NCI-H2029 (cell line): ENCODE measurements at regions not wholly inside any gene's neighbourhood (a gene's known extent, or its start where the extent isn't known, plus 50 kb on each side); places are given as distances from the start of the nearest gene placed in this dataset.
"Not testable (repeated sequence)": the region's sequence is repeated elsewhere in the genome, so short reads cannot be mapped to it uniquely, and the experiment has no call there.

ENCODE experiments used
- DNase-seq: peaks from one replicate; lab custom pipeline; 2025; lab: John Stamatoyannopoulos, UW

DNA sequence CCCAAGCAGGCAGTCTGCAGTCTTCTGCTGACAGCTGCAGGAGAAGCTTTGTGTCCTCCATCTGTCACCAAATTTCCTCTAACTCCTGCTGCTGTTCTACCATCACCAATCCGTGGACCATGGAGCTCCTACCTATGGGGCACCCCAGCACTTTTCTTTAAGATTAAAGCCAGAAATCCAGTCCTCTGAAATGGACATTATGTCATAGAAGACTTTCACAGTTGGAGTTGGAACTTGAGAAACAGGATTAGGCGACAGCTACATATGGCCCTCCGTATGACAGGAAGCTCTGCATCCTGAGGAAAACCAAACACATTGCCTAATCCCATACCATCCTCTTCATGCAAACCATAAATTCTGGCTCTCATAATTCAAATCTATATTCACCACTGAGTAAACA is 470.6 kb upstream of the GALNTL6 start:
- DNase-seq, result no peak

DNA sequence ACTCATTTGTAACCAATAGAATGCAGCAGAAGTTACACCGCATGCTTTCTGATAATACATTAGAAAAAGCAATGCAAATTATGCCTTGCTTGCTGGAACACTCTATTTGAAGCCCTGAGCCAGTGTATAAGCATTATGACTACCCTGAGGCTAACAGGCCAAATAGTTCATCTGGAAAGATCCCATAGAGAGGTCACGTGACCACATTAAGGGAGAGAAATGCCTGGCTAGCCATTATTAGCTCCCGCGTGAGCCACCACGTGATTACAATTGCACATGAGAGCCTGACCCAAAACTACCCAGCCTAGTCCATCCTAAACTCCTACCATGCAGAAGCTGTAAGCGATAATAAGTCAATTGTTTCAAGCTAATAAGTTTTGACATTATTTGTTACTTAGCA is 472.9 kb upstream of the GALNTL6 start:
- no peak for DNase-seq

DNA sequence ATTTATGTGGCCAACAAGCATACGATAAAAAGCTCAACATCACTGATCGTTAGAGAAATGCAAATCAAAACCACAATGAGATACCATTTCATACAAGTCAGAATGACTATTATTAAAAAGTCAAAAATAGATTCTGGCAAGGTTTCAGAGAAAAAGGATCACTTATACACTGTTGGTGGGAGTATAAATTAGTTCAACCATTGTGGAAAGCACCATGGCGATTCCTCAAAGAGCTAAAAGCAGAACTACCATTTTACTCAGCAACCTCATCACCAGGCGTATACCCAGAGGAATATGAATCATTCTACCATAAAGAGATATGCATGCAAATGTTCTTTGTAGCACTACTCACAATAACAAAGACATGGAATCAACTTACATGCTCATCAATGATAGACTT is 478.7 kb upstream of the GALNTL6 start:
- no peak for DNase-seq

DNA sequence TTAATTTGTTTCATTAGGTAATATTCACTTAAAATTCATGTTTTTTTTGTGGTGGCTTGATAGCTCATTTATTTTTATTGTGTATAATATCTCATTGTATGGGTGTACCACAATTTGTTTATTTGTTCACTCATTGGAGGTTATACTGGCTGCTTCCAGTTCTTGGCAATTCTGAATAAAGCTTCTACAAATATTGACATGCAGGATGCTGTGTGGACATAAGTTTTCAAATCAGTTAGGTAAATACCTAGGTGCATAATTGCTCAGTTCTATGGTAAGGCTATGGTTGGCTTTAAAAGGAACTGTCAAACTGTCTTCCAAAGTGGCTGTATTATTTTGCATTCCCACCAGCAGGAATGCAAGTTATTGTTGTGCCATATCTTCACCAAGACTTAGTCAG is 504.5 kb upstream of the GALNTL6 start:
- DNase-seq, result peak; percentile 35

DNA sequence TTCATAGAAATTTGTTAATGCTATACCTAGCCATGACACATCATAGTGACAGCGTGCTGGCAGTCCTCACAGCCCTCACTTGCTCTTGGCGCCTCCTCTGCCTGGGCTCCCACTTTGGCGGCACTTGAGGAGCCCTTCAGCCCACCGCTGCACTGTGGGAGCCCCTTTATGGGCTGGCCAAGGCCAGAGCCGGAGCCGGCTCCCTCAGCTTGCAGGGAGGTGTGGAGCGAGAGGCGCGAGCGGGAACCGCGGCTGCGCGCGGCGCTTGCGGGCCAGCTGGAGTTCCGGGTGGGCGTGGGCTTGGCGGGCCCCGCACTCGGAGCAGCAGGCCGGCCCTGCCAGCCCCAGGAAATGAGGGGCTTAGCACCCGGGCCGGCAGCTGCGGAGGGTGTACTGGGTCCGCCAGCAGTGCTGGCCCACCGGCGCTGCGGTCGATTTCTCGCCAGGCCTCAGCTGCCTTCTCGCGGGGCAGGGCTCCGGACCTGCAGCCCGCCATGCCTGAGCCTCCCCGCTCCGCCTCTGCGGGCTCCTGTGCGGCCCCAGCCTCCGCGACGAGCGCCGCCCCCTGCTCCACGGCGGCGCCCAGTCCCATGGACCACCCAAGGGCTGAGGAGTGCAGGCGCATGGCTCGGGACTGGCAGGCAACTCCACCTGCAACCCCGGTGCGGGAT is 515.0 kb upstream of the GALNTL6 start:
- not testable (repeated sequence) for DNase-seq

DNA sequence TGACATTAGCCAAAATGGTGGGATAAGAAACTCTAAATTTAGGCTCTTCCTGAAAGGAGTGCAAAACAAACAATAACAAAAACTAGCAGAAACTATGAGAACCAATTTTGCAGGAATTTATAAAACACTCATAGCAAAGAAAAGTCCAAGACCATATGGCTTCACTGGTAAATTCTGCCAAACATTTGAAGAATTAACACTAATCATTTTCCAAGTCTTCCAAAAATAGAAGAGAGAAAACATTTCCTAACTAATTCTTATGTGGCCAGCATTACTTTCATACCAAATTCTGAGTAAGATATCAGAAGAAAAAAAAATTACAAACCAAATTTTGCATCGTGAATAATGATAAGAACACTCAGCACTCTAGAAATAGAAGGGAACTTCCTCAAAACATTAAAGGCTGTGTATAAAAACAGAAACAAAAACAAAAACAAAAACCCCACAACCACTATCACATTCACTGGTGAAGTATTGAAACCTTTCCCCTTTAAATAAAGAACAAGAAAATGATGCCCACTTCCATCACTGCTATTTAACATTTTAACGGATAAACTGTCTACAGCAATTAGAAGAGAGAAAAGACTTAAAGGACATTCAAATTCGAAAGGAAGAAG is 524.3 kb upstream of the GALNTL6 start:
- DNase-seq, result no peak

DNA sequence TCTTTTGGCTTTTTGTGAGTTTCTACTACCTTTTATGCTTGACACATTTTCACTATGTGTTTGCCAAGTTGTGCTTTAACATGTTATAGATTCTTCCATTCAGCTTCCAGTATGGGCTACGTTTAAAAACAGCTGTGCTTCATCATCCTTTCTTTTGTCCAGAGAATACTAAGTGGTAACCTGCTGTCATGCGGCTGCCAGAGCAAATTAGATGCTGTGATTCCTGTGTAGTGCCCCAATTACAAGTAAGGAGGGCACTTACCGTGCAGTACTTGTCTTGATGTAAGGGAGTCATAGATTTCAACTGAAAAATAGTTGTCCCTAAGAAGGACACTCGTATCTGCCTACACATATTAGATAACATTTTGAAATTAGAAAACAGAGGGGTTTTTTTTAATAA is 531.8 kb upstream of the GALNTL6 start:
- DNase-seq, result no peak

DNA sequence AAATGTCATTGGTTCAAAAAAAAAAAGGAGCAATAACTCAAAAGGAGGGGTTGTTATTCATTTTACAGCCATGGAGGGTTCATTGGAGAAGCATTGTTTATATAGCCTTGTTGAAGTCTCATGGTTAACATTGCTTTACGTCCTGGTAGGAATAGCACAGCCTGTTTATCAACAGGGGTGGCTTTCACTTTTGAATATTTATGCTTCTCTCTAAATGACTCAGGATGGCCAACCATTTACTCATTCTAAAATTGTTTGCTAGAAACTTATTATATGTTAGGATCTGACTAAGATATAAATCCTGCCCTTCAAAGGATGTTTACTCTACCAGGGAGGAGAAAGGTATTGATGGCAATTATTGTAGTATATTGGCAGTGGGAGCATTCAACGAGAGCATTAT is 534.1 kb upstream of the GALNTL6 start:
- no peak for DNase-seq

DNA sequence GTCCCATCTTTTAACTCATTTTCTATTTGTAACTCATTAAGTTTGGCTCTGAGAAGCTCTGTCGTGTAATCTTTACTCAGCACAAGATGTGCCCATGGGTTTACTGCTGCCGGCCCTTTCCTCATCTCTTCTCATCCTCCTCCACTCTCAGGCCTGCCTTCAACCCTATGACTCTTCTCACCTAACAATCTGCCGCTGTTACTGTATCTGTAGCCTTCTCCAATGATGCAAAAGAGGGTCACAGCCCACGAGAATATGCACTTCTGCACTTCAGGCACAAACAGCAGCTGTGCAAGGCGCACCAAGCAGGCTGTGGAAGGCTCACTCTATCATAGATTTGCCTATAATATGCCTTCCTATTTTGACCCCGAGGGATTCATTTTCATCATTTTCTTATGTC is 546.5 kb upstream of the GALNTL6 start:
- no peak for DNase-seq

DNA sequence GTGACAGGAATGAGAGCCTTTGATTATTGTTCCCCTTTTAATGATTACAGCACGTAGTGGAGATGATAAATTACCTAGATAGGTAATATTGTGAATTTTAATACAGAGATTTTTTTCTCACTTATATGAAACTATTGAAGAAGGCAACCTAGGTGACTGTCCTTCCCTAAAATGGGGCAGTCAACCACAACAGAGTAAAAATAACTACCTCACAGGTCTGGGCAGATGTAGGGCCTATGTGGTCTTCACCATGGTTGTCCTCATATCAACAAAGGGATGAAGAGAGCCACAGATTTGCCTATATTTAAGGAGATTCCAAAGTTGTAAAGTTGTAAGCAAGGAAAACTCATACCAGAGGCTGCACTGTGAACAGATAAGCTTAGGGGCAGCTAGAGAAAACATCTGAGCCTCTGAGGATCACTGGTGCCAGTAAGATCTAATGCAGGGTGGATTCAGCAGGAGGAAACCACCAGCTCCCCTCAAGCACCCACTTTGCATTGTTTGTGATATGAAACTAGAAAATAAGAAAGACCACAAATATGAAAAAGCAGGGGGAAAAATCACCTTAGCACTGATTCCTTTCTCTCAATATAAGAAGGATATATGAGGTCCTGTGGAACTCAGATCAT is 547.9 kb upstream of the GALNTL6 start:
- DNase-seq, result no peak

DNA sequence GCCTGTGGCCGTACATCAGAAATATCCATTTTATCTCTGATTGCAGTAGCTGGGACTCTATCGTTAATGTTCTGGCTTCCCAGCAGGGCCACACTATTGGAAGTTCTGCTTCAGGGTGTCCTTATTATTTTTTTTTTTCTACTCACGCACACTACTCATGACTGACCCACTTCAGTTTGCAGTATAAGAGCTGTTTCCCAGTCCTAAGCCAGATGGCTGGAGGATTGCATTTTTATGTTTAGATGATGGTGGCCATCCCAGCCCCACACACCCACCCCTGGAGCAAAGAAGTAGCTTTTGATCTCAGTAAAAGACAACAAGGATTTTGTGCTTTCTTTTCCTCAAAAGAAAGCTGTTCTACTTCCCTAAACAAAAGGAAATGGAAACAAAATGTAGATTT is 557.0 kb upstream of the GALNTL6 start:
- DNase-seq, result no peak

DNA sequence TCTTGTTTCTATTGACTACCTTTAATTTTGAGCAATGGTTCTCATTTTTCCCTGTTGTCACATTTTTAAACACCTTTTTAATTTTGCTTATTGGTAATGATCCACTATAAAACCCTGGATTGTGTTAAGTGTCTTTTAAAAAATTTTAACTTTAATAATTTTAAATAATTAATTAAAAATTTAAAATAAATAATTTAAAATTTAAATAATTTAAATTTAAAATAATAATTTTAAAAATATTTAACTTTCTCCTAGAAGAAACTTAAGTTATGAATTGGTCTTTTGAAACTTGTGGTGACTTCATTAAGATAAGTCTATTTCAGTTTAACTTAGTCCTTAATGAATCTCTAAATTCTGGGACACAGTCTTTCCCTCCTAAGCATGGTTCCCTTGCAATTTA is 566.3 kb upstream of the GALNTL6 start:
- DNase-seq, result no peak

DNA sequence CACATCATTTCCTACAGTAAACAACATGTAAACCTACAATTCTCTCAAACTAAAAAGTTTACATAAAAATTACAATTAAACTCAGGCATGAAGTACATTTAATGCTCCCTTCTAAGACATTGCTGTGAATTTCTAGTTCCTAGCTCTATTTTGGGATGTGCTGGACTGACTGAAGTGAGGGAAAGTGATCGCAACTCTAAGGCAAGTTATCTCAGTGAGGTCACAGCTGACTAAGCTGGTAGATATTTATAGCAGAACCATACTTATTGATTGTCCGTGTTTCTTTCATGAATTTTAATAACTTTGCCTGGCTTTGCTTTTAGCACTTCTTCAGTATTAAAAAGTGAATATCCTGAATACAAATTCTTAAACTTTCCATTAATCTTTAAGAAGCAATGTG is 570.4 kb upstream of the GALNTL6 start:
- no peak for DNase-seq

DNA sequence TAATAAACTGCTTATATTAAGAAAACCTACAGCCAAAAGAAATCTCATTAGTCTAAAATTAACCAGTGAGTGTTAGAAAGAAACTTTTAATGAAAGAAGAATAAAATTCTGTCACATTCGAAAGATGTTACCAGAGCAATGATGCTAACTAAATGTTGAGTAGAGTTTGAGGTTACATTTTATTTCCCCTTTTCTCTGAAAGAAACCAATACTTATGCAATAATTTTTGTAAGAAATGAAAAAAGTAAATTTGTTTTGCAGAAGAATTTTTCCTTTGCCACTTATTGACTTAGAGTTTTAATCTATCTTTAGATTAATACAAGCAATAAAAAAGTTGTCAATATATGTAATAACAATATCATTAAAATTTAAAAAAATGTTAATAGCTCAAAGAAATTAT is 574.0 kb upstream of the GALNTL6 start:
- no peak for DNase-seq

DNA sequence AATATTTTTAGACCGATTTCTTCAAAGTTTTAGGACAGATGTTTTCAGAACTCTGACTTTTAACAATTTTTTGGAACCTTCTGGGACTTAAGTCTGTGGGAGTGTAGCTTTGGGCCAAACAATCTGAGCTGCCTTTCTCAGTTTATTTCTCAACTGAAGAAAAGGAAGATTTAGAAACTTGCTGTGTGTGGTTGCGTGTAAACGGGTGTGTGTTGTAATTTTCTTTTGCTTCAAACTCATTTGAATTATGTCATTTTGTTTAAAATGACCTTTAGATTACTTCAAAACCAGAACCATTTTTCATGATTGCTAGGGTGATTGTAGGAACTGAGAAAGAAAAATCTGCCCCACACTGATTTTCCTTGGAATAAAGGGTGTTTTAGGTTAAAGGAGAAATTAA is 577.7 kb upstream of the GALNTL6 start:
- DNase-seq, result no peak

DNA sequence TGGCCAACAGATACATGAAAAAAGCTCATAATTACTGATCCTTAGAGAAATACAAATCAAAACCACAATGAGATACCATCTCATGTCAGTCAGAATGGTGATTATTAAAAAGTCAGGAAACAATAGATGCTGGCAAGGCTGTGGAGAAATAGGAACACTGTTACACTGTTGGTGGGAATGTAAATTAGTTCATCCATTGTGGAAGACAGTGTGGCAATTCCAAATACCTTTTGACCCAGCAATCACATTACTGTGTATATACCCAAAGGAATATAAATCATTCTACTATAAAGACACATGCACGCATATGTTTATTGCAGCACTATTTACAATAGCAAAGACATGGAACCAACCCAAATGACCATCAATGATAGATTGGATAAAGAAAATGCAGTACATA is 583.9 kb upstream of the GALNTL6 start:
- DNase-seq, result not testable (repeated sequence)

DNA sequence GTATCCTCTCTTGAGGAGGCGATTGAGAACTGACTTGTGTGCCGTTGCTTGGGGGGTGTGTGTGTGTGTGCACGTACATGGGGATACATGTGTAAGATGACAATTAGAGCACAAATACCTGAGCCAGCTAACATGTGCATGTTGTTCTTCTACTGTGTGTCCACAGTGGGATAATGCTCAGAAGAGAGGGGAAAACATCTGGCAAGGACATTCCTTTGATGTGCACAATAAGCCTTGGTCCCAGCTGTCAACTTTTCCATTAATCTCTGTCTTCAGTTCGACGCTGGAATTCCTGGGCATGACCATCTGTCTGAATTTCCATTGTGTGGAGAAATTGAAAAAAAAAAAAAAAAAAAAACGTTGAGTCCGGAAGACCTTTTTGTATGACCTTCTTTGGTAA is 592.0 kb upstream of the GALNTL6 start:
- no peak for DNase-seq

DNA sequence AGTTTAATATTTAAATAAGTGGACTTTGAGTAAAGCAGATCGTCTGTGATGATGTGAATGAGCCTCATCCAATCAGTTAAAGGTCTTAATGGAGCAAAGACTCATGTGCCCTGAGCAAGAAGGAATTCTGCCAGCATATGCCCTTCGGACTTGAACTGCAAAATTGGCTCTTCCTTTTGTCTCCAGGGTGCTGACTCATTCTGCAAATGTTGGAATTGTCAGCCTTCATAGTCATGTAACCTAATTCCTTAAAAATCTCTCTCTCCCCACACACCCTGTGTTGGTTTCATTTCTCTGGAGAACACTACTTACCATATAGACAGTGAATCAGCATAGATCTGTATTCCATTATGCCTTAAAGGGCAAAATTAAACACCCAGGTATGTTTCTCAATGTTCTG is 609.8 kb upstream of the GALNTL6 start:
- no peak for DNase-seq

DNA sequence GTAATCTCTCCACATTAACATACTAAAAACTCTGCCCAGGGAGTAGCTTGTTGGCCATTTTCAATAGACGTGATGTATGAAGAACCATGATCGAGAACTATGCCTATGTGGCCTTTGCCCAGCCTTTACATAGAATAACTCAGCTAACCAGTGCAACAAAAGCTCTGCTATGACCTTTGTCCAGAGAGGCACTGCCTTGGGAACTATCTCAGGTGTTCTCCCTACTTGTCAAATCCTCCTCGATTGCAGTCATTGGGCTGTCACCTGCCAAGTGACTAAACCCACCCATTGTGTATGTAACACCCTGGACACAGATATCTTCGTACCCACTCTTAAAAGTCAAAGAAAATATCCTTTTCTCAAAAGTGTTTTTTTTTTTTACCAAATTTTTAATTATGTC is 610.3 kb upstream of the GALNTL6 start:
- no peak for DNase-seq

DNA sequence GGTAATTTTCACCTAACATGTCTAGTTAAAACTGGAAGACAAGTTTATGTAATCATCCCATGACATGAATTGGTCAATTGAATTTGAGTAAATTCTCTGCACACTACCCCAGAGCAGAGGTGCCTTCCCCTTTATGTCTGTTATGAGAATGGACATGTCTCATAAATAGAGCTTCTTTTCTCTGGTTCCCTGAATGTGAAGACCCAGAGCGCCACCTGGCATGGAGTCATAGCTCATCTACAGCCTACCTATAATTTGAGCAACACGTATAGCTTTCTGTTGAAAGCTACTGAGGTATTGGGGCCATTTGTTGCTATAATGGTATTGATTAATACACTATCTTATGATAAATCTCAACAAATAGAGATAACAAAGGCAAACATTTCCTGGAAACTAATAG is 626.5 kb upstream of the GALNTL6 start:
- DNase-seq, result no peak

DNA sequence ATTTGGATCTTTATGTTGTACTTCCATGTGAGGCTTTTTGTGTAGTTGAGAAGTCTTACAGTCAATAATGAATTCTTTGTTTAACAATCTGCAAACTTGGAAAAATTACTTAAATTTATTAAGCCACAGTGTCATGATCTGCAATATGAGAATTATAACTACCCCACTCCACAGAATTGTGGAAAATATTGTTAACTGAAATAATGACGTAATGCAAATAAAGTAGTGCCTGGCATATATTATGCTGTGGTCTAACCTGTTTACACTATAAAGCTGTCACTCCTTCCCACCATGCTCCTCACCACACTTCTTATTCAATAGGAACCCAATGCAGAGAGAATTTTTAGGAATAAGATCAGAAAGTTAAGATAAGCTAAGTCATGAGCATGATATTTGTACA is 632.1 kb upstream of the GALNTL6 start:
- DNase-seq, result no peak

DNA sequence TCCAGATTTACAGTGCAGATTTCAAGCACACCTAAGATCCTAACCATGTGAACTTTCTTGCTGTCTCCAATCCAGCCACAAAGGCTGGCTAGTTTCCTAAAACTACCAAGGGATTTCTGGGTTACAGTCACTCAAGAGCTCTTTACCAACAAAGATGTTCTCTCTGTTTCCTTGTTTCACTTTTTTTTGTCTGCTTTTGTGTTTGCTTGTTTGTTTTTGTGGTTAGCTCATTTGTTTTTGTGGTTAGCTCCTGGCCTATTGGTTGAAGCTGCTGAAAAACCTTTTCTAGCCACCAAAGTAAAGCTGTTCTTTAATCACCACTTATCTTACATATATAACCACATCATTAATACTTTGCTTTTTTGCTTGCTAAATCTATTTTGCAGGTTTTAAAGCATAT is 642.5 kb upstream of the GALNTL6 start:
- no peak for DNase-seq

DNA sequence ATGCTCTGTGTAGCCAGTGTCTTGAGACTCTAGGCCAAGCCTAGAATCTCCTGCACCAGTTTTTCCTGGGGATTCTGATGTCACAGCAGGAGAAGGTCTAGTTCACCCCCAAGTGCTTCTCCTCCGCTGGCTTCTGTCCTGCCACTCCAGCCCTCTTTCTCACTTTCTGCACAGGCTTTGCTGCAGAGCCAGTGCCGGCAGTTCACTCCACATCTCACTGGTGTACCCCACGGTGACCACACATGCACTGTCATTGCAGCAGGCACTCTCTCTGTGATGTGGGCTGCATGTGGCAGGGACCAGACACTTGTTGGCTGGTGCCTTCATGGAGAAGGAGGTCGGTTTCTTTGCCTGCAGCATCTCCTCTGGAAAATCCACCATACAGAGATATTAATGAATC is 643.8 kb upstream of the GALNTL6 start:
- DNase-seq, result no peak

DNA sequence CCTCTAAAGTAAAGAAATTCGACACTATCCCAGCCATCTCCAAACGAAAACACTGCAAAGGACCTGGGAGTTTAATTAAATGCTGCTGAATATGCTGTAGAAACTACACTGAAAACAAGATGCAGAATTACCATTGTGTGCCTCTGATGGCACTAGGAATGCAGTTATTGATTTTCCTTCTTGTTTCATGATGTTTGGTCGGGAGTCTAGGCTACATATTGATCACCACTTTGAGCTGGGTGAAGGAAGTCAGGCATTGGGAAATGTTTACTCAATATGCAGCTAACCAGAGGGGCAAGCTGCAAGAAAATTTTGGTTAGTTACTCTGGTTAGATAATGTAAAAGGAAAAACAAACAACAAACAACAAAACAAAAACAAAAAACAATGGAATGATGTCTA is 650.7 kb upstream of the GALNTL6 start:
- no peak for DNase-seq
